ENCODE measurements at regions not wholly inside any gene's neighbourhood (a gene's known extent, or its start where the extent isn't known, plus 50 kb on each side); places are given as distances from the start of the nearest gene placed in this dataset.

DNA sequence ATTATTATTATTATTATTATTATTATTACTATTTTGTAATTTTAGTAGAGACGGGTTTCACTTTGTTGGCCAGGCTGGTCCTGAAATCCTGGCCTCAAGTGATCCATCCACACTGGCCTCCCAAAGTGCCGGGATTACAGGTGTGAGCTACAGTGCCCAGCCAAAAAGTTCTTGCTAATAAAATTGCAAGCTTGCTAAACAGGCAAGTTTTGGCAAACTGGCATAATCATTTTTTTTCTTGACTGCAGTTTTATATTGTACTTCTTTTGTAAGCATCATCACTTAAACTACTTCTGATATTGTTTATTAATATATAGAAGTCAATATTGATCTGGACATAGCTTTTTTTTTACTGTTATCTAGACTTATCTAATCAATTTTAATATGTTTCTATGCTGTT lies 536.4 kb downstream of the LRFN5 start:
- Histone ChIP-seq H3K4me1 (no peaks in the 10 kb centered on the region), H3K36me3 (no peaks in the 10 kb centered on the region), H3K27me3 (no peaks in the 10 kb centered on the region), H3K27ac (no peak overlapping the region), H3K4me3 (no peak overlapping the region), H3K9me3 (no peaks in the 10 kb centered on the region)
- TF ChIP-seq, protein P1, sequence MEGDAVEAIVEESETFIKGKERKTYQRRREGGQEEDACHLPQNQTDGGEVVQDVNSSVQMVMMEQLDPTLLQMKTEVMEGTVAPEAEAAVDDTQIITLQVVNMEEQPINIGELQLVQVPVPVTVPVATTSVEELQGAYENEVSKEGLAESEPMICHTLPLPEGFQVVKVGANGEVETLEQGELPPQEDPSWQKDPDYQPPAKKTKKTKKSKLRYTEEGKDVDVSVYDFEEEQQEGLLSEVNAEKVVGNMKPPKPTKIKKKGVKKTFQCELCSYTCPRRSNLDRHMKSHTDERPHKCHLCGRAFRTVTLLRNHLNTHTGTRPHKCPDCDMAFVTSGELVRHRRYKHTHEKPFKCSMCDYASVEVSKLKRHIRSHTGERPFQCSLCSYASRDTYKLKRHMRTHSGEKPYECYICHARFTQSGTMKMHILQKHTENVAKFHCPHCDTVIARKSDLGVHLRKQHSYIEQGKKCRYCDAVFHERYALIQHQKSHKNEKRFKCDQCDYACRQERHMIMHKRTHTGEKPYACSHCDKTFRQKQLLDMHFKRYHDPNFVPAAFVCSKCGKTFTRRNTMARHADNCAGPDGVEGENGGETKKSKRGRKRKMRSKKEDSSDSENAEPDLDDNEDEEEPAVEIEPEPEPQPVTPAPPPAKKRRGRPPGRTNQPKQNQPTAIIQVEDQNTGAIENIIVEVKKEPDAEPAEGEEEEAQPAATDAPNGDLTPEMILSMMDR (IDR thresholded peaks at IDR 0.05): no peak
- ATAC-seq (no peak), DNase-seq (no peak)
- intact Hi-C loops (cut with DNase I): no loop called here

DNA sequence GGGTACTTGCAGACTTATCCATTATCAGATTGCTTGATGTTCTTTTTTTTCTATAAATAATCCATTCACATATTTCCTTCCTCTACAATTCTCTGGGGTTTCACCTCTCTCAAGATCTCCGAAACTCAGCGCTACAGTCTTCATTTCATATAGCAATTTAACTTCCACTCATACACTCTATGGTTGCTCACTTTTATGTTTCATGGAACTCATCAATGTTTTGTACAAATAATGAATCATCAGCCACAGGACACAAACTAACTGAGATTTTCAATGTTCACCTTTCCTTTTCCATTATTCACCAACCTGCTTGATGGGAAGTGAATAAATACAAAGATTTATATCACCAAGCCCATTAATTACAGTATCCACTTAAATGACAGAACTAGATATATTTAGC lies 534.7 kb downstream of the LRFN5 start:
- H3K27ac ChIP-seq: no peak overlapping the region
- no peak overlapping the region for H3K4me3 ChIP-seq
- no peaks in the 10 kb centered on the region for H3K9me3 ChIP-seq
- no peaks in the 10 kb centered on the region for H3K4me1 ChIP-seq
- ATAC-seq (no peak), DNase-seq (no peak)
- no peaks in the 10 kb centered on the region for H3K27me3 ChIP-seq
- TF ChIP-seq, protein P1 (IDR thresholded peaks at IDR 0.05): no peak
- intact Hi-C loops (cut with DNase I): no loop called here
- H3K36me3 ChIP-seq: no peaks in the 10 kb centered on the region

DNA sequence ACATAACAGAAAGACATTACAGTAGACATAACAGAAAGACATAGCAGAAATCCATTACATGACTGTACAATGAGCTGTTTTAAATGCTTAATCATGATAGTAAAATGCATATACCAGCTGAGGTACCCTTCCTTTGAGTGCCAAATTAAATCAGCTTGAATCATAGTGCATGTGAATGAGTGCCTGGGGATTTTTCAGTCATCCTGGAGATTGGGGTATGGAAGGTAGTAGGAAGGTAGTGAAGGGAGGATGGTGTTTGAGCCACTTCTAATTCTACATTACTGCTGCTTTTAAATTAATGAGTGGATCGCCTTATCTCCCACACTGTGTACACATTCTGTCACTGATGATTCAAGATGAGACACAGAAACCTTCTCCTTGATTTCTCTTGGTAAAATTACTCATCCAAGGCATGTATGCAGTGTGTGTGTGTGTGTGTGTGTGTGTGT lies 534.2 kb downstream of the LRFN5 start:
- Histone ChIP-seq H3K4me1 (no peaks in the 10 kb centered on the region), H3K27ac (no peak overlapping the region), H3K9me3 (no peaks in the 10 kb centered on the region), H3K36me3 (no peaks in the 10 kb centered on the region), H3K4me3 (no peak overlapping the region), H3K27me3 (no peaks in the 10 kb centered on the region)
- ATAC-seq: no peak
- TF ChIP-seq, protein P1 (IDR thresholded peaks at IDR 0.05): no peak
- intact Hi-C loops (cut with DNase I): no loop called here
- DNase-seq: no peak

DNA sequence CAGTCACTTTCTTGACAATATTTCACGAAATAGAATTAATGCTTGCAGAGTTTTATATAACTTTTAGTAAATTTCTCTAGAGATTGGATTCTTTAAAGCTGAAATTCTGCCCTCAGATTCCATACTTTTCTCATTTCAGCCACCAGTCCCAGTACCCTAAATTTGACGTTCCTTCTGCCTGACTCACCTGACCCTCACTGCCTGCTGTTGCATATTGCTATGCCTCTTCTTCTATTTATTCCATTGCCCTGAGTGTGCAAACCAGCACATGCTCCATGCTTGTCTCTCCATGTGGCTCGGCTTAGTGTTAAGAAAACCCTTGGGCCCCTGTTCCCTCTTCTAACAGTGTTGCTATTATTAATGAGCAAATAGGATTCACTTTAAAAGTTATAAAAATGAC lies 533.3 kb downstream of the LRFN5 start:
- TF ChIP-seq, protein P1 (IDR thresholded peaks at IDR 0.05): no peak
- intact Hi-C loops (cut with DNase I): no loop called here
- Histone ChIP-seq H3K9me3 (no peaks in the 10 kb centered on the region), H3K36me3 (no peaks in the 10 kb centered on the region), H3K4me1 (no peaks in the 10 kb centered on the region), H3K27ac (no peak overlapping the region), H3K4me3 (no peak overlapping the region), H3K27me3 (no peaks in the 10 kb centered on the region)
- no peak for DNase-seq
- ATAC-seq: no peak

DNA sequence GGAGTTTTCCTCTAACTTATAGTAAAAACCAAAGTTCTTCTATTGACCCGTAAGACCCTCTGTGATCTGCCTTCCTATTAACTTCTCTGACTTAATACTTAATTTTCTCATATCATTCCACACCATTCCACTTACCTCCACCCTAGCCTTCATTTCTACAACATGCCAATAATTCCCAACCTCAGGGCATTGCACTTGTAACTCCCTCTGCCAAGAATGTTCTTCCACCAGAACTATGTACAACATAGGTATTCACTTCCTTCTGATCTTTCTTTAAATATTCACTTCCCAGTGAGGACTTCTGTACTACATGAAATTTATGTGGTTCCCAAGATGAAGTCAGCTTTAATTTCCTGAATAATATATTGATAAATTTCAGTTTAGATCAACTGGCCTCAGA lies 531.7 kb downstream of the LRFN5 start:
- Histone ChIP-seq H3K36me3 (no peaks in the 10 kb centered on the region), H3K27ac (no peak overlapping the region), H3K4me1 (no peaks in the 10 kb centered on the region), H3K27me3 (no peaks in the 10 kb centered on the region), H3K4me3 (no peak overlapping the region), H3K9me3 (no peaks in the 10 kb centered on the region)
- ATAC-seq (no peak), DNase-seq (no peak)
- TF ChIP-seq, protein P1 (IDR thresholded peaks at IDR 0.05): no peak
- intact Hi-C loops (cut with DNase I): no loop called here
